Stimulated activated CD4-positive, alpha-beta T cell treated with anti-CD3 and anti-CD28 coated beads, TNF-alpha, amount 100 ng/mL, for 24 hours (primary cell): ENCODE measurements at regions not wholly inside any gene's neighbourhood (a gene's known extent, or its start where the extent isn't known, plus 50 kb on each side); places are given as distances from the start of the nearest gene placed in this dataset.

Source experiments
- DNase-seq, 3 experiments: peaks; one replicate each; pipeline ENCODE4 v3.0.0-alpha.2; 2020; ENCODE audit warnings: low read depth in 3 of 3

DNA sequence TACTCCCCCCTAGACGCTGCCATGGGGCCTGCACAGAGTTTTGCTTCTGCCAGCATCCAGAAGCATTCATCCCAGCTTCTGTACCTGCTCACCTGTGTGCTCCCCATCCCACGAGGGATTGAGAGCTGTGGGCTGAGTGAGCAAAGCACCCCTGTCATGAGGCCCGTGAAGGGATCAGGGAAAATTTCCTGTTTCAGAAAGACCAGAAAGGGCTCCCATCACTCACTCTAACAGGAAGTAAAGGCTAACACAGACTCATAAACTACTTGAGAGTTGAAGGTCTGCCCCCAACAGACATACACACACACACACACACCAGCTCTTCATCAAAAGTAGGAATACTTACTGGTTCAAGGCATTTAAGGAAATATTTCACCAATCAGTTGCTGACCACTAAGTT, 256.5 kb upstream of the NT5E start:
- DNase-seq = no peak

DNA sequence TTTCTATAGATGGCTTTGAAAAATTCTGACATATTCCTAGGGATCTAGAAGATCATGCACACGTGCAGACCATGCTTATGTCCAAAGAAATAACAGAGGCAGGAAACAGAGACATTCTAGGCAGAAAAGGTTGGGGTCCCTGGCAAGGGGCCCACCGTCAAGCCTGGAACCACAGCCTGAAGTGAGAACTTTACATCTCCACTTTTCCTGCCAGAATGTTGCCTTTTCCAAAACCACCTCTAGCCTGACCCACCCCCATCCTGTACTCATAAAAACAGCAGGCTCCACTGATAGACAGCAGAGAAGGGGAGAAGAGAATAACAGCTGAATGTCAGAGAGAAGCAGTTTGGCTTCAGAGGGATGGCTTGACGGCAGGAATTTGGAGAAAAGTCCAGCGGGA, 257.3 kb upstream of the NT5E start:
- no peak for DNase-seq

DNA sequence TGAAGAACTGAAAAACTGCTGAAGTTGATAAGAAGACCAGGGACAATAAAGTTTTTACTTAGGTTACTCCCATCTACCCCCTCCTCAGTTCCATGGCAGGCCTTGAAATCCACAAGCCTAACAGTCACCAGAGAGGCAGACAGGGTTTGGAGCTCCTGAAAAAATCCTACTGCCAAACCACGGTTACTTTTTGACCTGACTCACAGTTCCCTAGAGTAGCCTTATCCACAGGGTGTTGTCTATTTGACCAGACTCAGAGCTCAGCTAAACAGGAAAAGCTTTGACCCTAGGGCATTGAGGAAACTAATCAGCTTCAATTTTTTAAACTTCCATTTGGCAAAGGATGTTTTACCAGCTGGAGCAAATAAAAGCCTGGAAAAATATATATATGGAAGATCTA, 257.7 kb upstream of the NT5E start:
- DNase-seq = no peak

DNA sequence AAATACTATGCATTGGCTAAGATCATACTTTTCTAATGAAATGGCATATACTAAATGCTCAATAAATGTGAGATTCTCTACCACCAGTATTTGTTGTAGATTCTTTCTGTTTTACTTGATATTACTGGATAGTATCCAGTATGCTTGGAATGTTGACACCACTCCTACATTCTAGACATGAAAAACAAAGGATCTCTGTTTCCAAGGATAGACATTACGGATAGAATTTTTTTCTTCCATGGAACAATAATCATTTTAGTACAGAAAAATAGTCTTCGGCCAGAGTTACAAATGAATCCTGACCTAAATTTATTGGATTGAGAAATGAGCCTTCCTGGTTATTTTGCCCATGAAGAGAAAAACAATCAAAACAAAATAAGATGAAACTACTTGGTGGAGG, 258.2 kb upstream of the NT5E start:
- DNase-seq = no peak

DNA sequence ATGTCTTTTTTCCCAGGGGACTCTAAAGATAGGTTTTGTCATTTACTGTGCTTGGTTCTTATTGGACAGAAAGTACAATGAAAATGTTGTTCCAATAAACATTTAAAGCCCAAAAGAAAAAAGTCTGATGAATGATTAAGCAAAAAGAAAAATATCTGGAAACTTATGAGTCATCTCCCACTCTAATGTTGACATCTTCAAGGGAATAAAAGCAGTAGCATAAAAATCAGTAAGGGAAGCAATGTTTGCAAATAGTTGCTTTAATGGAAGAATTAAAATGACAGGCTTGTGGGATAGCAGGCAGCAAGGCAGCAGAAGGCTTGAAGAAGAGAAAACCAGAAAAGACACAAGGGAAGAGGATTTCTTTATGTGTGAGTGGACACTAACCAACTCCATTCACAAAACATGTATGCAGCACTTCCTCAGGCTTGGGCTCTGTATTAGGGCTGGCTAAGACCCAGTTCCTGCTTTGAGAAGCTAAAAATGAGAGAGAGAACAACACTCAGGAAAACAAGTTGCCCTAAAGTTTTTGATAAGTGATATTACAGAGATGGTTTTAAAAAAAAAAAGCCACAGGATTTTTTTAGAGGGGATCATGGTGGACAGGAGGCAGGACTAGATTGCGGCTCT, 263.2 kb upstream of the NT5E start:
- no peak for DNase-seq

DNA sequence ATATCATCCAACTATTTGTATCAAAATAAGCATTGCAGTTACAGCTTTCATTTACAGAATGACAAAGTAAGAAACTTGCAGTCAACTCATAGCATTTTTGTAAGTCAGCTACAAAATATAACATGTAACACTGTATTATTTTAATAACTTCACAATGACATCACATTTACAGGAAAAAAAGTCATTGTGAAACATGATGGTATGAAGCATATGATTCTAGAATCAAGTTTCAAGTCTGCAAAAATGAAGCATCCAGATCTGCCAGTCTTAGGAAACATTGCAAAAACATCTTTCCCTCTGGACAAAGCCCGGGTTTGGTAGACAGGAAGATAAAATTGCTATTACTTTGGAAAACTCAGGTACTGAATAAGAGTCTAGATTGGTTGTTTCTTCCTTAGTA, 263.9 kb upstream of the NT5E start:
- DNase-seq = no peak

DNA sequence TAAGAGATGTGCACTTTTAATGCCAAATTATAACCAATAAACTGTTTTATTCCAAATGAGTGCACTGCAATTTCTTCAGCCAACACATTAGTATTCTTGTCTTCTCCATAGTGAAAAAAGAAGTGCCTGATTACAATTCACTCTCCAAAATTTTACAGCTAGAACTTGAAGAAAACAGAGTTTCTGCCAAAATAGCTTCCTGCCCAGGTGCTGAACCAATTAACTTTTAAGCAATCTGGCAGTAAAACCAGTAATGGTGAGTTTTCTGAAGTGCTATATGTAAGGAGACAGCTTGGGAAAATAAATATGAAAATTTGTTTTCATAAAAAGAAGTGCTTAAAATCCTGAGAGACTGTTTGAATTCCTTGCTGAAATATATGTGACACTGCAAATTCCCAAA, 266.0 kb upstream of the NT5E start:
- no peak for DNase-seq

DNA sequence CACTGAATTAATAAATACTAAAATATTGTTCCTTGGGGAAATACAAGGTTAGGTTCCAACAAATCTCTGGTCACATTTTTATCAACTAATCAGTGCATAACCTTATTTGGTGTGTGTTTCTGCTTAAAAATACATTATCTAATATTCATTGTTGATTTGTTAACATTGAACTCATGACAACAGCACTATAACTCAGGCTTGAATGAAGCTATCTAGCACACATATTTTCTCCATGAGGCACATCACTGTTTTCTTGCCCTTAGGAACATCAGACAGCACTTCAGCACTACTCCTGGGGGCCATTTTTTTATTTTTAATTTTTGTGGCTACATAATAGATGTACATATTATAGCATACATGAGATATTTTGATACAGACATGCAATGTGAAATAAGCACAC, 277.2 kb upstream of the NT5E start:
- DNase-seq = no peak

DNA sequence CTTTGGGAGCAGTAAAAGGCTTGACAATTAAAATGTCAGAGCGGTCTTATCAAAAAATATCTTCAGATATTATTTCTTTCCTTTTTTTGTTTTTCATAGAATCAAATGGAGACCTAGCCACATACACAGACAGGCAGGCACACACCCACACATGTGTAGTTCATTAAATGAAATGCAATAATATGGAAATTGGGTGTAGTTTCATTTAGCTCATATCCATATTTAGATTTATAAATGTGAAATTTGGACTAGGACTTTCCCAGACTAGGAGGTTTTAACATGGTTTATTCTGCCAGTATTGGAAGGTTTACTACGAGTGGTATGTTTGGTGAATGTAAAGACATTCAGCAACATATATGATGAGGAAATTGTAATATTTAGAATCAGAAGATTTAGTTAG, 277.7 kb upstream of the NT5E start:
- DNase-seq = no peak

DNA sequence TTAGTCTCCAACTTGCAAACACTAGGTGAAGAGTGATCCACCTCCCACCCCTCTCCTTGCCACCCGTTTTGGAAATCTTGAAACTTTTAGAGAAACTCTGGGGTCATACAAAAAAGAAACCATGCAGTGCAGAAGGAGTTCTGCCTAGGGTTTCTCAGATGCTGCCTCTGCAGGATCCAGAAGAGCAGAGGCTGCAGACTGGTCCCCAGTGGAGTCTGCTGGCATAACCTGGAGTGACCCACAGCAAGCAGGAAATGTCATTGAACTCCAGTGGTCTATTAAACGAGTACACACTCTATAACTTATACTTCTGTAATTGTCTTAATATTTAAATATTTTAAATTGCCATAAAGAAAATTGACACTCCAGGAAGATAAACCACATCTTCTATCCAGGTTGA, 280.7 kb upstream of the NT5E start:
- no peak for DNase-seq

DNA sequence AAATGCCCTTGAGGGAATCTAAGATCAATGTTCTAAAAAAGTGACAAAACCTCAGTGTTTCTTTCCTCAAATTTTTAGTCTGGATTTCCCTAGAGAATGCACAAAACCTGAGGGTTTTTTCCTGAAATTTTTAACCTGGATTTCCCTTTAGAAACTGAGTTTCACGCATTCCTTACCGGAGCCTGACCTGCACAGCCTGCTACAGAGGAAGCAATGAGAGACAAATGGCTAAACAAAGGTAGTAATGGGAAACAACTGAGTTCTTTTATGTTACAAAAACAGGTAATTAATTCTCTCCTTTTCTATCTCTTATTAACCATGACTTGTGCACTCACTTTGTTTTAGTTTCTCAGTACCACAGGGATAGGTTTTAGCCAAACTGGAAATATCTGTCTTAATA, 281.7 kb upstream of the NT5E start:
- DNase-seq = no peak

DNA sequence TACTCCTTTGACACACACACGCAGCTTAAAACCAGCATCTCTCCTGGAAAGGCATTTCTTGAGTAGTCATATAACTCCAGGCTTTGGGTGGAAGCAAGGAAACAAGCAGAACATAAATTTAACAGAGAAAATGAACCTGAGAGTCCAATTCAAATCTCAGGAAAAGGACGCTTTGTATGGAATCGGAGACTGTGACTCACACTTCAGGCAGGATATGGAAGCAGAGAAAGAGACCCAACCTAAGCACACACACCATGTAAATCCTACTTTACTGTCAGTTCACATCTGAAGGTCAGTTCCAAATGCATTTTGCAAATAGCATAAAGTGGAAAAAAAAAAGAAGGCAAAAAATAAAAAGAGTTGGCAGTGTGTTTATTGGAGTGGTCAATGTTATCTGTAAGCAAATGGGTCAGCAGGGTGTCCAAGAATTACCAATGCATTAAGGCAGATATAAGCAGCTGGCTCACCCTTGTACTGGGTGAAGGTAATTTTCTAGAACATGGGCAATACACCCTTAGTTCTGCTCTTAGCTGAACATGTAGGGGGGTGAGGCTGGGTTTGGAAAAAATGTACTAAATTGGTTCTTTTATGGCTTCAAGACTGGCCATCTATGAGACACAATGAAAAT, 283.7 kb upstream of the NT5E start:
- no peak for DNase-seq

DNA sequence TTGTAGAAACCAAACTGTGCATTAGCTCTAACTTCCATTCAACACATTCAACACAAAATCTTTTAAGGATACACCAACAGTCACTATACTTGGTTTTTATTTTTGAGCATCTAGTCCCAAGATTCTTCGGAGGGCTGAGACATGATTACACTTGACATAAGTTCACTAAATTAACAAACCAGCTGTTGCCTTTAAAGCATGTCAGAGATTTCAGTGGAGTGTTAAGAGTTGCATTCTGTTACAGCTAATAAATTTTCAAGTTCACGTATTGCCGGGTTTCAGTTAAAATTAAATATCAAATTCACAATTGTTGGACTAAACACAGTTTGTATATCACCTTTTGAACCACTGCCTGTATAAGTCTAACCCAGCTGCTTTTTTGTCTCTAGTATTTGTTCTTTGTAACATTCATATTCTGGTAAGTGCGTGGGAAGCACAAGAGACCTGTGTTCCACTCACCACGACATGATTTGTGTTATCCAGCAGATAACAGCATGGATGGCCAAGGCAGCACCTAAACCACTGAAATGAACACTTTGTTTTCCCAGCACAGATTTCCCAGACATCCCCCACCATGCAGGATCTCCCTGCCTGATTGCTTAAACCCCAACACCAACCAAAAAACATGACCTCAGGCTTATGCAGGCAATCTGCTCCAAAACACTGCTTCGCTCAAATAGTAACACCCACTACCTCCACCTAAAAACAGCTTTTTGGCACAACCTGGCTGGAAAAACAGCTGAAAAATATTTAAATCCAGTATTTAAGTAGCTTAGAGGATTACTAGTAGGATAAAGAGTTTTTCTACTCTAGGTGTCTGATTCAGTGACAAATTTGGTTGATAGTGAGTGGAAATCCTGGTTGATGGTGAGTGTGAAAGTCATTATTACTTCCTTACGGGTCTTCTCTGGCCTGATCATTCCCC, 286.5 kb upstream of the NT5E start:
- DNase-seq = no peak

DNA sequence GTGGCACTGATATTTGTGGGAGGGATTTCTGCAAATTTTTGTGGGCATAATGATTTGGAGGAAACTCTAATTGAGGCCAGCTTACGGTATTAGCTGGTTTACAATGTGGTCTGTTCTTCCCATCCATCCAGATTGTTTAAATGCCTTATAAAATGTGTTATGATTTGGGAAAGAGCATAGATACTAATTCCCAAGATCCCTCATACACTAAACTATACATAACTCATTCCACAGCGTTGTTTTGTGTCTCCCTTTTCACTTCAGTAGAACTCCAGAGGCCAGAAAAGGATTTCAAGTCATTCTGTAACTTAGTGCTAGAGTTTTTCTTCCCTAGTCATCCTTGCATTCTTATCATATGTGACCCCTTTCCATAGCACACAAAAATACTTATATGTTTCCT, 292.6 kb upstream of the NT5E start:
- no peak for DNase-seq

DNA sequence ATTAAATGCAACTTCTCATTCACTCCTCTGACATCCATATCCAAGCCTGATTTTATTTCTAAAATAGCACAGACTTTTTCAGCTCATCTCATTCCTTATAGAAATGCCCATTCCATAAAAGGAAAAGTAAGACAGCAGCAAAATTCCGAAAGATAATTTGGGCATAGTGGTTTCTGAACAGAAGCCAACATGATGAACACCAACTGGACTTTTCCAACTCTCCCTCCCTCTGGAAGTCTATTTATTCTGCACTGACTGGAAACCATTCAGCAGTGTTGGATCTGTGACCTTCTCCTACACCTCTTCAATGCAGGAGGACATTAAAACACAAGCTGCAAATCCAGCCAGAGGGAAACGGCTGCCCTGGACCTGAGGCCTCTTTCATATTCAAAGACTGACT, 306.2 kb upstream of the NT5E start:
- DNase-seq = no peak

DNA sequence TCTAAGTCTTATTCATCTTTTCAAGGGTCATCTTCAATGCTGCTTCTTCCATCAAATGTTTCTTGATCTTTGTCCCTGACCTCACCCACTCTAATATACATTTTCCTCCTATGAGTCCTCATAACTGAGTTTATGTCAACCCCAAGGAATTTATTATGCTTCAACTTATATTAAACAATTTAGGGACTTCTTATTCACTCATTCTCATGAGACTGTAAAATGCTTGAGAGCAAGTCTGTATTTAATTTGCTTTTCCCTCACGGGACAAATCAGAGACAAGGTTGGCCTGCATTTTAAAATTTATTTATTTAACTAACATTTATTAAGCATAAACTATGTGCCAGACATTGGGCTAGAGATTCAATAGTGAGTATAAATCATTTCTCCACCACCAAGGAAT, 312.0 kb upstream of the NT5E start:
- no peak for DNase-seq

DNA sequence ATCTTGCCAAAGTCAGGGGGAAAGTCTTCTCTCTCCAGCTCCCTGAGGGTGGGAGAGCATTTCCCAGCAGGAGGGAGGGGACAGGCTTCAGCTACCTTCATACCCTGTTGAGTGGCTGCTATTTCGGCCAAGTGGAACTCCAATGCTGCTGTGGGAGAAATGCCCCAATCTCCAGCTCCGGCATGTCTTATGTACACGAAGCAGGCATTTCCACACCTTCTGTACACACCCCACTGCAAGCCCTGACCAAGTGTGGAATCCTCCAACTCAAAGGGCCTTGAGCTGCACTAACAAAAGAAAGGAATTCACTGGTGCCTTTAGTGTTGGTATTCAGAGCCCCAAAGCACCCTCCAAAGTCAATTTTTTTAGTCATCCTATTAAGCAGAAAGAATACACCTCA, 313.6 kb upstream of the NT5E start:
- DNase-seq = no peak

DNA sequence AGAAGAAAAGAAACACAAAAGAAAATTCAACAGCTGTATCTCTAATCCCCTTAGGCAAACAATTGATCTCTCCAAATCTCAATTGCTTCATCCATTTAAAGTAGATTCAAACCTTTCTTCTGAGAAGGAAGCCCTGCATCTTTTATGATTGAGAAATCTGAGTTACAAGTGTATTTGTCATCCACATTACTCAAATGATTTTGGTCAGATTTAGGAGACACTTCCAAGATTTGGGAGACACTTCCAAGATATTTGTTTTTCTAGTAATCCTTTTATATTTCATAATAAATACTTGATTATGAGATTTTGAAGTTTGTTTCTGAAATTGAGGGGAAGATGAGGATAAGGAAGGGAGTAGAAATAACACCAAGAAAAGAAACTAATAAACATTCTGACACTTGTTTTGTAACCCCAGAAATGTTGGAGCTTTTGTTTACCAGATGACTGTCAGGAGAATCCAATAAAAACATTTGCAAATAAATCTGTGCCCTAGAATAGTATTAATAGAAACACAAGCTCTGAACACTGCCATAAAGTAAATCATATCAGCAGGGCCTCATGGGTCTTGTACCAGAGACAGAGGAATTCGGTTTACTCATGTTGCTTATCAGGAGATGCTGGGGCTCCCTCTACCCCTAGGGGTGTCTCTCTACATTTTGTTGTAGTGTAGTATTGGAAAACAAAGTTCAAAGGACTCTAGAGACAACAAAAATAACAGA, 314.3 kb upstream of the NT5E start:
- DNase-seq = no peak

DNA sequence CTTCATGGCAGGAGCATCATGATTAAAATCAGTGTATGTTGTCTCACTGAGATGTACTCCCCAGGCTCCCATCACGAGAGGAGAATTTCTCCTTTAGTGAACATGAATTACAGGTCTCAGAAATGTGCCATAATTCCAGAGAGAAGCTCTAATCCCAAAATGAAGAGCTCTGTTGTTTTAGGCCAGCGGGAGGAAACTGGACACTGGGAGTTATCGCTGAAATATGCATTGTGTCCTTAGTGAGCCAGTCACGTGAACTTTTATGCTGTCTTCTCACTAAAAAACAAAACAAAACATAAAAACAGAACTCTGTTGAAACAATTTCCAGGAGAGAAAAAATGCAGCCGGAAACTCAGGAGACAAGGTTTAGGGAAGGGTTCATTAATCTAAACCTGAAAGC, 315.7 kb upstream of the NT5E start:
- no peak for DNase-seq

DNA sequence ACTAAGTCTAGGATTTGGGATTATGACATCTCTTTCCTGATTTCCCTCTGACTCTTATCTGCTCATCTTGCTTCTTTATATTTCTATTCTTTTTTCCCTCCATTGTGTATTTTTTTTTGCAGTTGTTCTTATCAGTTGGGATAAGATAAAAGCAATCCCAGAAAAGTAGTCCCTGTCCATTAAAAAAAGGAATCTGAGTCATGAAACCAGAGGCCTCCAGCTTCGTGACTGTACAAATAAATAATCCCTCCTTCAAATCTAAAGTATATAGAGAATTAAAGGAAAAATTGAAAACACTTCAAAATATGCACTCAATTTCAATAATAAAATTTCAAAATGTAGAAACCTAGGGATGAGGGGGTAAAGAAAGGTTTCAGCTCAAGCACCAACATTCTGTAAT, 317.8 kb upstream of the NT5E start:
- DNase-seq = no peak

DNA sequence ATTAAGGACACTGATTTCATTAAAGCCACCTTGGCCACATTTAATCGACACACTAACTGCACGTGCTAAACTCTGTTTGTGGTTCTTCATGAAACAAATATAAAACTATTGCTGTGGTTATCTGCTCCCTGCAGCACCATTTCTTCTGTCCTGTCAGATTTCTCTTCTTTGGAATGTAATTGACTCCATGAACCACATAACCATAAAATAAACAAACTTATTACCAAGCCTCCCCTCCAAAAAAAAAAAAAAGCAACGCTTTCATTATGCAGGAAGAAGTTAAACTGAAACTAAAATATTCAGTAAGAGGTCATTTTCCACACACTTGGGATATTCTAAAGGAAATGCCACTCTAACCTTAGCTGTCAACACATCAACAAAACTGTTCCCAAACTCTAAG, 319.1 kb upstream of the NT5E start:
- DNase-seq = no peak

DNA sequence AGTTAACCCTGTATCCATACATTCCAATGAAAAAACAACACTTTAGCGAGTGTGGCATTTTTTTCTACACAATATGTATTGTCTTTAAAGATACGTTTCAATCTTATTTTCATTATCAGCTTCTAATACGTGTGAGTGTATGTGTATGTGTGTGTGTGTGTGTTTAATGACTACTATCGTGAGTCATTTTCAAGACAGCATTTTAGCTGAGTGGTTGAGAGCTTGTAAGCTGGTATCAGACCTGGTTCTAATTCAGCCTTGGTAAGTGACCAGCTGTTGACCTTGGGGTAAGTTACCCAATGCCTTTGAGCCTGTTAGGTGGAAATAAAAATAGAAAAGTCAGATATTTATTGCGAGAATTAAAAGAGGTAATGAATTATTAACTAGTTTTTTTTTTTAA, 320.0 kb upstream of the NT5E start:
- no peak for DNase-seq

DNA sequence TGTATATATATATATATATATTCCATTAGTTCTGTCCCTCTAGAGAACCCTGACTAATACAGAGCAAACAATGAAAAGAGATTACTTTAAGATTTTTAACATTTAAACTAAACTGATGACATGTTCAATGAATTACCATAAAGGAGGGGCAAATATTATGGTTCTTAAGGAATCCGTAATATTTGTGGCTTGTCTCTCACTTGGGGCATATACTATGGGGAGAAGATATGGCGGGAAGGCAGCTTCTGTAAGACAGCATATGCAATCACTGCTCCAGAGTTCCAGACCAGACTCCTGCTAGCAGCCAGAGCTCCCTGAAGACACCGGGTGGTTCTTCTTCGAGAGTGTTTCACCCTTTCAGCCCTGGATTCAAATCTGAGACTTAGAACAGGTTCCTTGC, 321.1 kb upstream of the NT5E start:
- no peak for DNase-seq
